D721Med (cell line): ENCODE measurements at regions not wholly inside any gene's neighbourhood (a gene's known extent, or its start where the extent isn't known, plus 50 kb on each side); places are given as distances from the start of the nearest gene placed in this dataset.

Experiments
- DNase-seq: peaks from one replicate; pipeline ENCODE4 v3.0.0; 2011; ENCODE audit warnings: low spot score; ENCODE audit not compliant: insufficient read length
- FAIRE-seq: peaks from 2 replicates; lab custom pipeline; 2011; peaks lifted over from hg19 to GRCh38; lab: Jason Lieb, UNC
- CTCF ChIP-seq: IDR thresholded peaks from 2 replicates; pipeline ENCODE4 v1.5.1; 2012; ENCODE audit warnings: mild to moderate bottlenecking, control low read depth; ENCODE audit not compliant: insufficient read depth; ENCODE audit errors: missing control alignments

DNA sequence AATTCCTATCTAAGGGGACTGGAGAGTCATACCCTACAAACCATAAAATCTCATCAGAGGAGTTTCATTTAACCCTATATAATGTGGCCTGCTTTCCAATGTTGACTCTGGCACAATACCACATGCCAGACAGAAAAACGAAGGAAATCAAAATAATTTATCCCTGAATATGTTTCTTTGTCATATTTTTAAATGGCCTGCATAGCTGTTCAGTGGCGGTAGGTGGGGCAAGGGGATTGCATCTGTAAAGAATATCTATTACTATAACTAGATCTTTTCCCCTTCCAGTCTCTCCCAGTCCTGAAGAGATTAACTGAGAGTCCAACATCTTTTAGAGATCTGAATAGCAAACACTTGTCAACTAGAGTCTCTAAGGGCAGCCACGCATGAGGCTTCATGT lies 278.1 kb upstream of the CTNNB1 start:
- FAIRE-seq (no peak), DNase-seq (no peak)
- TF ChIP-seq CTCF = no peak

GRCh38 chr3:40923143-40923542 lies 276.2 kb upstream of the CTNNB1 start:
- no peak for TF ChIP-seq CTCF
- DNase-seq (no peak), FAIRE-seq (no peak)

DNA sequence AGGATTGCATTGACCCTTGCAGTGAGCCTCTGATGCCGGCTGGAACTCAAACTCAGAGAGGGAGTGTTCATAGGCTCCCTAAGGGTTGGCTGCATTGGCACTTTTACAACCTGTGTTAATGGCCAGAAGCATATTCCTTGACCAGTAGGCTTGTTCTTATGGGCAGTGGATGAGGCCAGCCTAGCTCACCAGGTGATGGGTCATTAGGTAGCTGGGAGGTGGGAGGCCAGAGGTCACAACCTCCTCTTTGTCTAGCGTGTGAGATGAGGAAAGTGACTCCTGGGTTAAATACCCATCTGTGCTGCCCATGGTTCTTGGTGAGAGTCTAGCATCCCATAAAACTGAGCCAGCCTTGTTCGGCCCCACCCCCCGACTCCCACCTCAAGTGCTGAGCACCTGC lies 275.7 kb upstream of the CTNNB1 start:
- FAIRE-seq (no peak), DNase-seq (no peak)
- no peak for TF ChIP-seq CTCF

DNA sequence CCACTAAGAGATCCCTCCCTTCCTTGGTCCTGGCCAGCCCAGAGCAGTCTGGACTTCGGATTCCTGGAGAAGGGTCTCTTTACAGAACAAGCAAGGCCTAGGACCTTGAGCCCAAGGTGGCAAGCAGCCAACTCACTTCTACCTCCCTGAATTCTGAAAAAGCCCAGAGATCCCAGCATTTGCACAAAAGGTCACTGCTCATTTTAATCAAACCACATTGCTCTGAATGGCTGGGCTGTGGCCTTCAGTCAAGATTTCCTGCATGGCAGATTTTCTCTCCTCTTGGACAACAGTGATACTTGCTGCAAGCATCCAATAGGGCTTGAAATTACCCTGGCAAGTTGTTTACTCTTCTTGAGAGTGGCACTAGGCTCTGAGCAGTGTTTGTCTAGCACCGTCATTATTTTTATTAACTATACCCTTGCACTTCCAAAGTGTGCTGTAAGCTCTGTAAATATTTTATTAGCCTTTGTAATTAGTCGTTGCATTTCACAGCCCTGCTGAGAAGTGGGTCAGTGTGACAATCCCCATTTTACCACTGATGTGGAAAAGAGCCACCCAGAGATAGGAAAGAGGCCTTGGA lies 274.7 kb upstream of the CTNNB1 start:
- TF ChIP-seq CTCF = no peak
- FAIRE-seq (no peak), DNase-seq (no peak)

DNA sequence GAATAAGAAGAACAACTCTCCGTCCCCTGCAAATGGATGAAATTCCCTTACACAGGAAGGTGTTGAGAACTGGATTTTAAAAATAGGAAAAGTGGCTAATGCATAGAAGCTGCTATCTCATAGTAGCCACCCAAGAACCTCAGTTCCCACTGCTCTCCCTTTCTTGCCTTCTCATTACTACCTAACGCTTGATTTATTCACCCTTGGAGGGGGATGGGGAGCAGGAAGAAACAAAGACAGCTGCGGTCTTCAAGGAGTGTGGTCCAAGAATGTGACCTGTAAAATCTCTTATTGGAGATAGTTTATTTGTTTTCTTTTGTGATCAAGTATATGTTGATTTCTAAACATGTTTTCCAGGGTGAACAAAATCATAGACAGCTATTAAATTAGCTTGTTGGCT lies 274.1 kb upstream of the CTNNB1 start:
- no peak for DNase-seq
- TF ChIP-seq CTCF = no peak
- FAIRE-seq = no peak

GRCh38 chr3:40930131-40930538 lies 269.2 kb upstream of the CTNNB1 start:
- TF ChIP-seq CTCF = no peak
- no peak for DNase-seq
- no peak for FAIRE-seq

DNA sequence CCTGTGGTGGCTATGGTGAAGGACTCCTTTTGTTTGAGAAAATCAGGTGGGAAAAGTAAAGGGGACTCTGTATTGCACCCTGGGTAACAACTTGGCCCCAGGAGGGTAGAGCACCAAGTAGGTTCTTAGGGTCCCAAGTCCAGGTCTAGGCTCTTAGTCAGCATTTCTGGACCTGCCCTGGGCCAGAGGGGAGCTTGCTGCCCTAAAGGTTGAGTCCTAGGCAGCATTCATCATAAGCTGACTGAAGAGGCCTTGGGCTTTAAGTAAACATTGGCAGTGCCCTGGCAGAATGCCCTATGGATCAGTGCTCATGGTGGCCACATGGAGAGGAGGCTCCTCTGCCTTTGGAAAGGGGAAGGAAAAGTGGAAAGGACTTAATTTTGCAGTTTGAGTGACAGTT lies 268.5 kb upstream of the CTNNB1 start:
- FAIRE-seq (no peak), DNase-seq (no peak)
- TF ChIP-seq CTCF = no peak
